MM.1S (cell line): ENCODE measurements at regions not wholly inside any gene's neighbourhood (a gene's known extent, or its start where the extent isn't known, plus 50 kb on each side); places are given as distances from the start of the nearest gene placed in this dataset.

Experiments
- DNase-seq: peaks from one replicate; pipeline ENCODE4 v3.0.0-alpha.2; 2015
- H2AFZ ChIP-seq: fragments of 300-600 bp; sonication (generic); 2 replicates; pipeline ENCODE4 v1.6.0; 2016; ENCODE audit warnings: antibody characterized with exemption, low read length
- H3F3A ChIP-seq: fragments of 300-600 bp; sonication (generic); 2 replicates; pipeline ENCODE4 v1.6.1; 2016; ENCODE audit warnings: mild to moderate bottlenecking, antibody characterized with exemption, low read length, moderate library complexity, mixed read lengths; ENCODE audit not compliant: insufficient read depth
- H3K27ac ChIP-seq: fragments of 300-600 bp; sonication (generic); 2 replicates; pipeline ENCODE4 v1.5.1; 2016; ENCODE audit warnings: mild to moderate bottlenecking, low read length
- H3K27me3 ChIP-seq: fragments of 300-600 bp; sonication (generic); replicated peaks from 2 replicates; pipeline ENCODE4 v1.6.0; 2016; ENCODE audit warnings: low read length; ENCODE audit not compliant: insufficient read depth
- H3K36me3 ChIP-seq: fragments of 300-600 bp; sonication (generic); replicated peaks from 2 replicates; pipeline ENCODE4 v1.6.1; 2016; ENCODE audit warnings: mild to moderate bottlenecking, low read length, mixed read lengths; ENCODE audit not compliant: insufficient read depth
- H3K4me1 ChIP-seq: fragments of 300-600 bp; sonication (generic); 2 replicates; pipeline ENCODE4 v1.6.1; 2016; ENCODE audit warnings: low read length, mixed read lengths
- H3K4me2 ChIP-seq: fragments of 300-600 bp; sonication (generic); 2 replicates; pipeline ENCODE4 v1.6.0; 2016; ENCODE audit warnings: low read depth, low read length
- H3K4me3 ChIP-seq: fragments of 300-600 bp; sonication (generic); 2 replicates; pipeline ENCODE4 v1.5.1; 2016; ENCODE audit warnings: low read length, mixed read lengths
- H3K79me2 ChIP-seq: fragments of 300-600 bp; sonication (generic); 2 replicates; pipeline ENCODE4 v1.6.1; 2016; ENCODE audit warnings: mixed run types, low read length, mixed read lengths
- H3K9ac ChIP-seq: fragments of 300-600 bp; sonication (generic); 2 replicates; pipeline ENCODE4 v1.6.1; 2016; ENCODE audit warnings: low read length, mixed read lengths
- H3K9me2 ChIP-seq: fragments of 300-600 bp; sonication (generic); replicated peaks from 2 replicates; pipeline ENCODE4 v1.6.1; 2016; ENCODE audit warnings: mild to moderate bottlenecking, low read length, mixed read lengths; ENCODE audit not compliant: insufficient read depth
- H3K9me3 ChIP-seq: fragments of 300-600 bp; sonication (generic); replicated peaks from 2 replicates; pipeline ENCODE4 v1.6.1; 2016; ENCODE audit warnings: mild to moderate bottlenecking, low read length, mixed read lengths; ENCODE audit not compliant: insufficient read depth
- H4K20me1 ChIP-seq: fragments of 300-600 bp; sonication (generic); 2 replicates; pipeline ENCODE4 v1.6.1; 2016; ENCODE audit warnings: mild to moderate bottlenecking, low read length, moderate library complexity, mixed read lengths; ENCODE audit not compliant: insufficient read depth
- EZH2 ChIP-seq: fragments of 300-600 bp; sonication (generic); optimal IDR thresholded peaks from 2 replicates; pipeline ENCODE3; 2017; ENCODE audit warnings: low read depth, mild to moderate bottlenecking, antibody characterized with exemption, low read length, mixed read lengths
- EZH2phosphoT487 ChIP-seq: fragments of 300-600 bp; sonication (generic); IDR thresholded peaks from 2 replicates; pipeline ENCODE4 v1.6.1; 2018; ENCODE audit warnings: antibody characterized with exemption, low read length
- TF ChIP-seq, protein P1 (sequence below): fragments of 300-600 bp; sonication (generic); IDR thresholded peaks from 2 replicates; pipeline ENCODE4 v1.5.1; 2016; ENCODE audit warnings: antibody characterized with exemption, low read length, mixed read lengths

DNA sequence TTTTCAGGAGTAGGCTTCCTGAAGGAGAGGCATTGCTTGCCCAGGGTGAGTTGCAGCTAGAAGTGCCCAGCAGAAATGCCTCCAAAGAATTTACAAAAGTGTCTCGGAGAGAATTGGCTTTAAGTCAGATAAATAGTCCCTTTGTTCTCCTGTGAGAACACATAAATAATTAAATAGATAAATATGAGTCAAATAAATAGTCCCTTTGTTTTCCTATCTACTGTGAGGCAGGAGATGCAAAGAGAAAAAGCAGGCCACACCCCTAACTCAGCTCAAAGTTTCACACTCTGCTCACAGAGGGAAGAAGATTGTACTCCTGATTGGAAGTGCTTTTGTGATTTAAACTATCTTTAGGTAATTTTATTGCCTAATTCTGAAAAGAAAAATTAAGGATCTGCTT lies 180.7 kb upstream of the PRSS16 start:
- Histone ChIP-seq H3K9ac (no peak overlapping the region), H3K9me2 (no peaks in the 10 kb centered on the region), H3K36me3 (no peaks in the 10 kb centered on the region), H3K4me2 (no peak overlapping the region), H4K20me1 (no peaks in the 10 kb centered on the region), H3K79me2 (no peaks in the 10 kb centered on the region), H3K9me3 (no peaks in the 10 kb centered on the region), H2AFZ (no peak overlapping the region), H3K27me3 (no peaks in the 10 kb centered on the region), H3F3A (no peaks in the 10 kb centered on the region), H3K4me1 (no peaks in the 10 kb centered on the region), H3K4me3 (no peak overlapping the region), H3K27ac (no peak overlapping the region)
- DNase-seq: no peak
- TF ChIP-seq EZH2phosphoT487 (no peak), EZH2 (no peak)
- TF ChIP-seq, protein P1, sequence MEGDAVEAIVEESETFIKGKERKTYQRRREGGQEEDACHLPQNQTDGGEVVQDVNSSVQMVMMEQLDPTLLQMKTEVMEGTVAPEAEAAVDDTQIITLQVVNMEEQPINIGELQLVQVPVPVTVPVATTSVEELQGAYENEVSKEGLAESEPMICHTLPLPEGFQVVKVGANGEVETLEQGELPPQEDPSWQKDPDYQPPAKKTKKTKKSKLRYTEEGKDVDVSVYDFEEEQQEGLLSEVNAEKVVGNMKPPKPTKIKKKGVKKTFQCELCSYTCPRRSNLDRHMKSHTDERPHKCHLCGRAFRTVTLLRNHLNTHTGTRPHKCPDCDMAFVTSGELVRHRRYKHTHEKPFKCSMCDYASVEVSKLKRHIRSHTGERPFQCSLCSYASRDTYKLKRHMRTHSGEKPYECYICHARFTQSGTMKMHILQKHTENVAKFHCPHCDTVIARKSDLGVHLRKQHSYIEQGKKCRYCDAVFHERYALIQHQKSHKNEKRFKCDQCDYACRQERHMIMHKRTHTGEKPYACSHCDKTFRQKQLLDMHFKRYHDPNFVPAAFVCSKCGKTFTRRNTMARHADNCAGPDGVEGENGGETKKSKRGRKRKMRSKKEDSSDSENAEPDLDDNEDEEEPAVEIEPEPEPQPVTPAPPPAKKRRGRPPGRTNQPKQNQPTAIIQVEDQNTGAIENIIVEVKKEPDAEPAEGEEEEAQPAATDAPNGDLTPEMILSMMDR: no peak

DNA sequence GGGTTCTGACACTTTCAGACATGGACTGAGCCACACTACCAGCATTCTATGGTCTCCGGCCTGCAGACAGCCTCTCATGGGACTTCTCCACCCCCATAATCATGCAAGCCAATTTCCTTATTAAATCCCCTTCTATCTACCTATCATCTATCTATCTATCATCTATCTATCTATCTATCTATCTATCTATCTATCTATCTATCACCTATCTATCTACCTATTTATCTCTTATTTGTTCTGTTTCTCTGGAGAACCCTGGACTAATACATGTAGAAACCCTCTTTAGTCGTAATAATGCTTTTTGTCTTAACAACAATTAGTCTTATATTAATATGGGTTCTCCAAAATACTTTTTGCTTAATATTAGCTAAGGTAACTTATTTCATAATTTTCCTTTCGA lies 174.1 kb upstream of the PRSS16 start:
- no peaks in the 10 kb centered on the region for H3K4me1 ChIP-seq
- no peaks in the 10 kb centered on the region for H3F3A ChIP-seq
- TF ChIP-seq EZH2: no peak
- TF ChIP-seq EZH2phosphoT487: no peak
- TF ChIP-seq, protein P1: no peak
- H3K4me2 ChIP-seq: no peak overlapping the region
- no peaks in the 10 kb centered on the region for H3K36me3 ChIP-seq
- H3K9me3 ChIP-seq: no peaks in the 10 kb centered on the region
- H3K79me2 ChIP-seq: no peaks in the 10 kb centered on the region
- DNase-seq: no peak
- H3K9ac ChIP-seq: no peak overlapping the region
- H3K27ac ChIP-seq: no peak overlapping the region
- H3K4me3 ChIP-seq: no peak overlapping the region
- H2AFZ ChIP-seq: no peak overlapping the region
- H4K20me1 ChIP-seq: no peaks in the 10 kb centered on the region
- H3K9me2 ChIP-seq: no peaks in the 10 kb centered on the region
- no peaks in the 10 kb centered on the region for H3K27me3 ChIP-seq

DNA sequence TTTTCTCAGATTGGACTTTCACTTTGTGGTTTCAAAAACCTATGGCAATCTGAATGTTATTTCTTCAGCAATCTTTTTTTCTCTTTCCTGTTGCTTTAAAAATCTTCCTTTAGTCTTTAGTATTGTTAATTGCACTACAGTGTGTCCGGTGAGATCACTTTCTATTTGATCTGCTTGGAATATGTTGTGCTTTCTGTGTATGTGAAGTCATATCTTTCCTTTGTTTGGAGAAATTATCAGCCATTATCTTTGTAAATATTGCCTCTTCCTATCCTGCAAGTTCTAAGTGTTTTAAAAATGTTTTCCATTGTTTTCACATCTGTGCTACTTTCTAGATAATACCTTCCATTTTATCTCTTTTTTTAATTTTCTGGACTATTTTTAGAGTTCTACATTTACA lies 171.4 kb upstream of the PRSS16 start:
- Histone ChIP-seq H3K9ac (no peak overlapping the region), H3K79me2 (no peaks in the 10 kb centered on the region), H3F3A (no peaks in the 10 kb centered on the region), H3K4me3 (no peak overlapping the region), H3K9me2 (no peaks in the 10 kb centered on the region), H3K4me2 (no peak overlapping the region), H3K4me1 (no peaks in the 10 kb centered on the region), H4K20me1 (no peaks in the 10 kb centered on the region), H3K9me3 (no peaks in the 10 kb centered on the region), H2AFZ (no peak overlapping the region), H3K36me3 (no peaks in the 10 kb centered on the region), H3K27ac (no peak overlapping the region), H3K27me3 (no peaks in the 10 kb centered on the region)
- DNase-seq: no peak
- TF ChIP-seq EZH2phosphoT487 (no peak), EZH2 (no peak)
- TF ChIP-seq, protein P1: no peak
